Stimulated activated CD4-positive, alpha-beta T cell treated with anti-CD3 and anti-CD28 coated beads, TNF-alpha, amount 100 ng/mL, for 1 hour (primary cell): ENCODE measurements at regions not wholly inside any gene's neighbourhood (a gene's known extent, or its start where the extent isn't known, plus 50 kb on each side); places are given as distances from the start of the nearest gene placed in this dataset.
"Not testable (repeated sequence)": the region's sequence is repeated elsewhere in the genome, so short reads cannot be mapped to it uniquely, and the experiment has no call there.

Source experiments
- DNase-seq, 3 donors: peaks; one replicate each; pipeline ENCODE4 v3.0.0-alpha.2; 2020; ENCODE audit warnings: low read depth in 3 of 3, low spot score in 1 of 3

DNA sequence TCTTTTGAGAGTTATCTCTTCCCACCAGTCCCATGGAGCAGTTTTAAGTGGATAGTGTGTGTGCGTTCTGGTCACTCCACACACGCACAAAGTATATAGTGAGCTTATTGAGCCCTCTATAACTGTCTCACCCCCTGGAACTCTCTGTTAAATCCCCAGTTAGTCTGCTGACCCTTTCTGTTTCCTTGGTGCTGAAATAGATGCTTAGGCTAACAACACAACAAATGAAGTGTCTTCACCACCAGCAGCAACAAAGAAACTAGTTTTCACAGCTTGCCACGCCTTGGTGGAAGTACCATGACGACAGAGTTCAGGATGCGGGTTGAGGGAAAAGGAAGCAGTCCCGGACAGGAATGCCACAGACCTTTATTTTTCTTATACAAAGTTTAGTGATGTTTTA, 203.5 kb upstream of the TMEFF2 start:
- no peak for DNase-seq

DNA sequence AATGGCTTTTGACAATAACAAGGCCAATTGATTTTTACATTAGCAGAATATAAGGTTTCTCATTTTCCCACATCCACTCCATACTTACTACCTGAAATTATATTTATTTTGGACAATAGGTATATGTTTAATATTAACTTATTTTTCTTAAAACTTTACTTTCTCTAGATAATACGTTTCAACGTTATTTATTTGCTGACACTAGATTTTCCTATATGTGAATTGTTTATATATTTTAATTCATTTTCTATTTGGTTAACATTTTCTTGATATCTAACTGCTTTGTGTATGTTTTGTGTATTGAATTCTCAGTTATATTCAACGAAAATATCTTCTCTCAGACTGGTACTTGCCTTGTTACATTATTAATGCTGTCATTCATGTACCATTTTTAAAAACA, 199.9 kb upstream of the TMEFF2 start:
- no peak for DNase-seq

DNA sequence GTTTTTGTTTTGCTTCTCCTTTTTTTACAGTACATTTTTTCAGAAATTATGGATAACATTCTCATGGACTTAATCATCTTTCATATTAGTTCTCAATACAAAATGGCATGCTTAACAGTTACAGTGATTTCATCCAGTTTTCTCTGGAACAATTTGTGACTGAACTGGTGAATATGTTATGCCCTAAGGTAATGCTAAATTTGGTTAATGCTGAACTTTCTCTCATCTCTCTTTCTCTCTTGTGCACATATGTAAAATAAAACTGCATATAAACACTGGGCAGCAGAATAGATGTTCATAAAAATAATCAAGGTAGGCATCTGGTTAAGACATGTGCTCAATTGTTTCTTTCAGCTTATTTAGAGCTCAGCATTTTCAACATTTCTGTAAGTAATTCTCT, 196.3 kb upstream of the TMEFF2 start:
- DNase-seq: no peak

DNA sequence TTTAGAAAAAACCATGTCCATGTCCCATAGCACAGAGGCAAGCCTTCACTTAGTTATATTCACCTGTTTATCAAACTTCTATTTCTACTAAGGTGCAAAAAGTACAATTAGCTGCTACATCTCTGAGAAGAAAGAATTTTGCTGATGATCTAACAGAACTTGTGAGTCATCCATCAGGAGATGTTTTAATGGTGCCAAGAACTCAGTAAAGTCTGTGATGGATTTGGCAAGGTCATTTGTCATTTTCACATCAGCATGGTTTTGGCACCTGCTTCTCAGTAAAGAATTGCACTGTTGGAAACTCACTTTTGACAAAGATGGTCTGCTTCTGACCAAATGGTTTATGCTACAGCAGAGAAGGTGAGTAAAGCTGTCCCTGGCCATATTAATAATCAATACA, 195.7 kb upstream of the TMEFF2 start:
- no peak for DNase-seq

DNA sequence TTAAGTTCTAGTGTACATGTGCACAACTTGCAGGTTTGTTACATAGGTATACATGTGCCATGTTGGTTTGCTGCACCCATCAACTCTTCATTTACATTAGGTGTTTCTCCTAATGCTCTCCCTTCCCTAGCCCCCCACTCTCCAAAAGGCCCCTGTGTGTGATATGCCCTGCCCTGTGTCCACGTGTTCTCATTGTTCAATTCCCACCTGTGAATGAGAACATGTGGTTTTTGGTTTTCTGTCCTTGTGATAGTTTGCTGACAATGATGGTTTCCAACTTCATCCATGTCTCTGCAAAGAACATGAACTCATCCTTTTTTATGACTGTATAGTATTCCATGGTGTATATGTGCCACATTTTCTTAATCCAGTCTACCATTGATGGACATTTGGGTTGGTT, 189.5 kb upstream of the TMEFF2 start:
- not testable (repeated sequence) for DNase-seq

DNA sequence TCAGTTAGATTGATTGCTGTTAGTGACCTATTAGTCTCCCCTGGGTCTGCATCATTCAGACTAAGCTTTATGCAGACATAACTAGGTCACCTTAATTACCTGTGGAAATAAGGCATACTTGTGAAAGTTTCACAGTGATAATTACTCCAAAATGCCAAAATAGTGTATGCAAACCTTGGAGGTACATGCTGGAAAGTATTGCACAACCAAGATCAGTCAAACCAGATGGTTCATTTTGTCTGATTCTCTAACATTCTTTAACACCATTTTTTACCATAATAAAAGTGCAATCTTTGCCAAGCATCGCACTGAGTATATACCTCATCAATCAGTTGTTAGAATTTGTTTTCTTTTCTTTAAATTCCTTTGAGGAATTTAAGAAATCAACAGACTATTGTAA, 186.3 kb upstream of the TMEFF2 start:
- no peak for DNase-seq

DNA sequence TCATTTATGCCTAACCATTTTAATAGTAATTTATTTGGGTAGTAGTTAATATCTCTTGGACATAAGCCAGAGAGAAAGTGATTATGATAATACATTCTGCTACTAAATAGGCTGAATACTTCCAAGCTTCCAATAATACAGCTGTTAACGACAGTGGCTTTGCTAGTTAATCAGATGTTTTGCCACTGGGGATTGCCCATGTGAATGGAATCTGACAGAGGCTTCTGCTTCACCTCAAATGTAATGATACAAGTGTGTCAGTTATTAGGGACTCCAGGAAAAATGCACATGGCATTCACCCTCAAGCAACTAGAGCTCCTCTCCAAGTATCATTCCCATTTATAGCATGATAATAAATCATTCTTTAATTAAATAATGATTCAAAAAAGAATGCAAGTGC, 185.0 kb upstream of the TMEFF2 start:
- DNase-seq: no peak

DNA sequence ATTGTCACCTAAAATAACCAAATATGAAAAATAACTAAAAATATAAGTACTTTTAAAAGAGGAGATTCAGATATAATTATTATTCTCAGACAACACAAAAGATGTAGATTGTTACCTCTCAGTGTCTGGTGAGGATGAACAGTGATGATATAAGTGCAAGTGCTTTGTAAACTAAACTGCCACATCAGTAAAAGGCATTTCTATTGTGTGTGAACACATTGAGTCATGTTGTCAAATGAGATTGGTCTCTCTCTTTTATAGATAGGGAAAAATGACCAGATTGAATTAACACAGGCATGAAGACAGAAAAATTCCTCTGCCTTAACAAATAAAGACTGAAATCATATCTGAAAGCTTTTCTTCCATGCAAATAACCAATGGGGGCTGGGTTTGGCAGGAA, 182.4 kb upstream of the TMEFF2 start:
- DNase-seq: no peak

DNA sequence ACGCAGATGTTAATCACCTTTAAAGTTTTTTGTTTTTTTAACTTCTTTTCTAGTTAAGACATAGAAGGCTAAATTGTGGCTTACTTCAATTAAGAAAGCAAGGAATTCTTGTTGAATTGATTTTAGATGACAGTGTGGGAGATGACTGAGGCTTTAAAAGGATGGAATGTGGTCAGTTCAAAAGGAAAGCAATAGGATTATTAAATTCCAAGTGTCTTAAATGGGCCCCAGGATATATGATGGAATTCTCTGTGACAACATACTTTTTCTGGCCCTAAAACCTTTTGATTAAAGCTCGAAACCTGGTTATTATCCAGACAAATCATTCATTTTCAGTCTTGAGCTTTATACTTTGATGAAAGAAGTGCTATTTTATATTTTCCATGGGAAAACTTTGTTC, 179.0 kb upstream of the TMEFF2 start:
- no peak for DNase-seq

DNA sequence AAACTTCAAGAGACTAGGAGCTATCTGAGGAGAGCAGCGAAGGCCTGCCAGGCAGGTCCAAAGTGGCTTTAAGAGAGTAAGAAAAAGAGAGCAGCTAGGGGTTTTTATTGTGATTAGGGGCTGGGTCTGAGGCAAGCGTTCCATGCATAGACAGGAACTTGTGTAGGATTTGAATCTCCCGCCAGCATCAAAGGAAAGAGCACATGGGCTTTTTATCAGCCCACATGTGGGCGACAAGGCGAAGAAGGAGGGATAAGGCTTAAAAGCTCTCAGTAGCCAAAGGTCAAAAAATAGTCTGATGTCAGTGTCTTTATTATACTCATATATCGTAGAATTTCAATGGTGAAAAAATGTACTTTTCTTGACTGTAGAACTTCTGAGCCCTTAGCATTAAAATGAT, 178.5 kb upstream of the TMEFF2 start:
- DNase-seq: no peak

DNA sequence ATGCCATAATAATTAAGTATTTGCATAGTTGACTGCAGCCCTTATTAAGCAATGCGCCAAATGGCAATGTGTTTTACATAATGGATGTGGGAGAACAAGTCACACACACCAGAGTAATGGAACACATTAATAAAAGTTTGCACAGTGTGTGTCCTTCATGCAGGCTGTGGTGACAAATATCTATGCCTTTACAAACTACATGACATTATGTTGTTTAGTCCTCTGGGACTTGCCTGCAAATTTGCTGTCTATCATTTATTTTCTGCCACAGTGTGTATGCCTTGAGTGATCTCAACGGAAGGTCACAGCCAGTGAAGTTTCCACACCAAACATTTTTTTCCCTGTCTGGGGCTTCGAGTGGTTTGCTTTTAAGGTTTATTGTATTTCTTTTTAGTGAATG, 175.2 kb upstream of the TMEFF2 start:
- no peak for DNase-seq

DNA sequence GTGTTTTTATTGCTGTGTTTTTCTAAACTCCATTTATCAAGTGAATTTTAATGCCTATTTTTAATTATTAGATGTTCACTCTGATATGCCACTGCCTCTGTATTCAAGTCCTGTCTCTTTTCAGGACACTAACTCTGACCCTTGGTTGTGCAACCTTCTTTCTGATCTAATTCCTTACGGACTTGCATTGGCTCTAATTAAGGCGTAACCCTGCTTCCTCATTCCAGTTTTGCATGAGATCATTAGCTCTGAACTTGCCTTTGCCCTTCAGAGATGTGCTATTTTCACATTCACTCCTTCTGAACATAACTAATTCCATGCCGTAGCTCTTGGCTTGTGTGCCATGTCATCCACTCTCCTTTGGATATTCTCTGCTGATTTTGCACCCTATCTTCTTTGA, 162.5 kb upstream of the TMEFF2 start:
- no peak for DNase-seq

DNA sequence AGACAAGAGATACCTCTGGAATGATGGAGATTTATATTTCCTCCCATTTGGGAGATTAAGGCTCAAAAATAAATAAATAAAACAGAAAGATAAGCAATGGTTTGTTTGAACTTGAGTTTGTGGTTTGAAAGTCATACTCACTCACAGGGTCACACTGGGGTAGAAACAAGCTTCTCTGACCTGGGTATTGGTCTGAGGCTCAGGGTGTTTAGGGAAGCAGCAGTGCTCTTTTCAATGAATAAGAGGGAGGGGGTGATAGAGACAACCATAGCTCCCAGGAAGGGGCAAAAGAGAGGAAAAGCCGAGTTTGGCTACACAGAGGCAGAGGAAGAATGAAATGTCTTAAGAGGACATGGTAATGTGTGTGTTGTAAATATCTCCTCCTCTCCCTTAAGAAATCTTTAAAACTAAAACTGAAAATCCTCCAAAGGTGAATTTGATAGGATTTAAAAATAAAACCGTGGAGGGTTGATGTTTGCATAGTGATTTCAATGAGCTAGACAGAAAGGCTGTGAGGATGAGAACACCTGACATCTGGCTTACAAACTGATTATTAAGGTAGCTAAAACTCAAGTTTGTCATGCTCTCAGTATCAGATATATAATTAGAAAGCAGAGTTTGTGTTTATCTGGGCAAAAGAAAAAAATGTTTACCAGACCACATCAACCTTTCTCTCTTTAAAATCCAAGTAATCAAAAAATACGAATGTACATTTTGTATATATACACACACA, 159.9 kb upstream of the TMEFF2 start:
- no peak for DNase-seq

DNA sequence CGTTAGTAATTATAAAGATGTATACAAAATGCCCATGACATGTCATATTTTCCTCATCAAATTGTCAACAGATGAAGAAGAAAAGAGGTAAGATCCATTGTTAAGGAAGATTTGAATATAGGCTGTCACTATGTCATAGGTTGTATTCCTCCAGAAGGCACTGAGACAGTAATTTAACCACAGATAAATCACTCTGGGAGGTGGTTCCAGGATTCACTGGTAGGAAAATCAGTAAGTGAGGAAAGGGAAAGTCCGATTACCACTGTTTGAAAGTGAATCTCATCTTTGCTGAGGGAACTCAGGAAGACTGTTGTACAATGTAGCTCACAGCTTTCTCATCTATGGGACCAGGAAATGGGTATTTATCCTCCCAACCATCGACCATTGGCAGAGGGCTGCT, 152.8 kb upstream of the TMEFF2 start:
- DNase-seq: no peak

DNA sequence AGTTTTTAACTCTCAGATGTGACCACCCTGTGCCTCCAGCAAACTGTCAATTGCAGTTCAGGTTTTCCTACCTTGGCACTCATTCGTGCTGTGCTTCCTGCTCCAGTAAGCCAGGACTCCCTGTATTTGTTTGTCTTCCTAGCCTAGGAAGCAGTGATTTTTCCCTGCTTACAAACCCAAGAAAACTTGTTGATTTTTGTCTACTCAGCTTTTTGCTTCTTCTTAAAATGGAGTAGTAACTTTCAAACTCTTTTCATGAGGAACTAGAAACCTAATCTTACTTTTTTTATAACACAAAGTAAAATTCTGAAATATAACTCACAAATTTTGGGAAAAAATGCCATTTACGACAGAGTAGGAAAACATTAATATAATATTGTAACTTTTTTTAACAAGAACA, 150.6 kb upstream of the TMEFF2 start:
- DNase-seq: no peak

DNA sequence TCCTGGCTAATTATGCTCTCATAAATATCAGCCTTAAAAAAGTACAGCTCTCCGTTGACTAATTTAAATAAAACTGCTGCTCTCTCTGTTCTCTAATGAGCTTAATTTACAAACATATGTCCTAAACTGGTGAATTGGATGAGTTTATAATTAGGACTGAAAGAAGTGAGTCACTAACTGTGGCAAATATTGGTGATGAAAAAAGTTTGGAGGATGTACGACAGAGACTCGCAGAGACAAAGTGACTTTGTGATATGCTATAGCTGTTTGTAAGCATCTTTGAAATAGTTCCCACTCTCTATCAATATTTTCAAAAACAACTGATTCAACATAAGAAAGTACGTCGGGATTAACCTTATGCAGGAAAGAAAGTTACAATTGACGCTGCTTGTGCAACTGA, 138.9 kb upstream of the TMEFF2 start:
- no peak for DNase-seq

DNA sequence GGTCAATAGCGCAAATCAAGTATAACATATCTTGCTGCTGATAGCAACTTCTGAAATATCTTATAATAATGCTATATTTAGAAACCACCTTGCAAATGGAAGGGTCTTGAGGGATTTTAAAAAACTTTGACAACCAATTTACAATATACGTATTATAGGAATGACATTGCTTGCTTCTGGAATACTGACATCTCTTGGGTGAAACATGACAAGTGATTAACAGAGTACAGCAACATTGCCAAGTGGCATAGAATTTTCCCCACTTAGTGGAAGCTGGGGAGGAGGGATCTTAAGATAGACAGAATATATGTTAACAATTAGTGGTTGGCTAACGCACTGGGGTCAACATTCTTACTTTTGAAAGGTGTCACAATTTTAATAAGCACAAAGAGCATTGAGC, 133.6 kb upstream of the TMEFF2 start:
- no peak for DNase-seq

DNA sequence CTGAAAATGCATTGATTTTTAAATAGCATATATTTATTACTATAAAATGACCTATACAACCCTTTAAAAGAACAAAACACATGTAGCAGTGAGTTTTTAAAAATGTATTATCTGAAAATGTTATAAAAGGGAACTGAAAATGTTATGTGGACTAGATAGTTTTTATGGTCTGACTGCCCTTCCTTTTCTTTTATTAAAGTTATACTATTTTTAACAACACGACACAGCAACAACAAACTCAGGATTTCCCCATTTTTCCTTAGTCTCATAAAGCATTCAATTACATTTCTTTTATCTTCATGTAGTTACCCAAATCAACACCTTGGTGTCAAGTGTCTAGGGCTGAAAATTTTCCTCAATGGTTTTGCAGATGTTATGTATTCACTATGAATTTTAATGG, 132.8 kb upstream of the TMEFF2 start:
- no peak for DNase-seq

DNA sequence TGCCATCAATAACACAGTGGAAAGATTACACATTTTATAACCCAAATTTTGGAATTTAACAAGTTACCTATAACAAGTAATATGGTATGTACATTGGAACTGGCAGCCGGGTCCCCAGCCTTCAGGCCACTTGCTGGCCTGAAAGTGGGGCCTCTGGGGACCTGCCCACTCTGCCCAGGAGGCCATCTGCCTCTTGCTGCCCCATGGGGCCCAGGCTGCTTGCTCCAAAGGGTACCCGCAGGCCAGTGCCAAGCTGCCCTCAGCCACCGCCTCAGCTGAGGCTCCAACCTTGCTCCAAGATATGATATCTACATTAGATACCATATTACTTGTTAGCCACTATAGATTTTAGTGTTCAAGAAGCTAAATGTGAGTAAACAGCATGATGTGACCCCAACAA, 120.8 kb upstream of the TMEFF2 start:
- no peak for DNase-seq

DNA sequence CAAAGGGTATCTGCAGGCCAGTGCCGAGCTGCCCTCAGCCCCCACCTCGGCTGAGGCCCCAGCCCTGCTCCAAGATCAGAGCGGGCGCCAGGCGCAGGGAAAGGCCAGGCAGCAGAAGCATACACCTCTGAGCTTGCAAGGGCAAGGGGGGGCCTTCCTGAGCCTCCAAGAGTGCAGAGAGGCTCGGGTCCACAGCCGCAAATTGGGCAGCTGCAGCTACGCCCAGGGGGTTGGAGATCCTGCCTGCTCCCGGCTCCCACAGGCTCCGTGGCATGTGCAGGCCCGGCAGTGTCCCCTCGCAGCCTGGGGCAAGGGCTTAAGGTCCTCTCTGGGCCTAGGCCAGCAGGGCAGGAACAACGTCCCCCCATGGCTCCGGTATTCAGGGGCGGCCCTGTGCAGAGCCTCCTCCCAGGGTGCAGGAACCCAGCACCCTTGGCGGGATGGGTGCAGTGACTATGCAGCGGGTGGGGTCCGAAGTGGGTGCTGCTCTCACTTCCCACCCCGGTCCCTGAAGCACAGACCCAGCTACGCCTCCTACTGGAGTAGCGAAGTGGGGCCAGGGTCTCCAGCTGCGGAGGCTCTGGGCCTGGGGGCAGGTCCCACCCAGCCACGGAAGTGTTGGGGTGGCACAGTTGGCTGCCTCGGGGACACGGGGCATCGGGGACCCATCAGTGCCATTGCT, 120.2 kb upstream of the TMEFF2 start:
- no peak for DNase-seq

DNA sequence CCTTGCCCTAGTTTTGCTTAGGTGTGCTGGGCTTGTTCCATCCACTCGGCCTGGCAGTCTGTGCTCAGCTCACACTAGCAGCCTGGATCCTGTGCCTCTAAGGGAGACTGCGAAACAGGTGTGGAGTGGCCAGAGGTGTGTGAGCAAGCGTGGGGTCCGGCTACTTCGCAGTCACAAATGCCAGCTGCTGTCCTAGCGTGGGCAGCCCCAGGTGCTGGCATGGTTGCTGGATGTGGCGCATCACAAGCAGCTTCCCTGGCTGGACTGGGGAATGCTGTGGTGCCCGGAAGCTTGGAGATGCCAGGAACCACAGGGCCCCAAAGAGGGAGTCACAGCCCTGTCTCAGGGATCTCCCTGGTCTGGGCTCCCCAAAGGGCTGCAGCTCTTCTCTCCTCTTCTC, 119.0 kb upstream of the TMEFF2 start:
- DNase-seq: no peak

DNA sequence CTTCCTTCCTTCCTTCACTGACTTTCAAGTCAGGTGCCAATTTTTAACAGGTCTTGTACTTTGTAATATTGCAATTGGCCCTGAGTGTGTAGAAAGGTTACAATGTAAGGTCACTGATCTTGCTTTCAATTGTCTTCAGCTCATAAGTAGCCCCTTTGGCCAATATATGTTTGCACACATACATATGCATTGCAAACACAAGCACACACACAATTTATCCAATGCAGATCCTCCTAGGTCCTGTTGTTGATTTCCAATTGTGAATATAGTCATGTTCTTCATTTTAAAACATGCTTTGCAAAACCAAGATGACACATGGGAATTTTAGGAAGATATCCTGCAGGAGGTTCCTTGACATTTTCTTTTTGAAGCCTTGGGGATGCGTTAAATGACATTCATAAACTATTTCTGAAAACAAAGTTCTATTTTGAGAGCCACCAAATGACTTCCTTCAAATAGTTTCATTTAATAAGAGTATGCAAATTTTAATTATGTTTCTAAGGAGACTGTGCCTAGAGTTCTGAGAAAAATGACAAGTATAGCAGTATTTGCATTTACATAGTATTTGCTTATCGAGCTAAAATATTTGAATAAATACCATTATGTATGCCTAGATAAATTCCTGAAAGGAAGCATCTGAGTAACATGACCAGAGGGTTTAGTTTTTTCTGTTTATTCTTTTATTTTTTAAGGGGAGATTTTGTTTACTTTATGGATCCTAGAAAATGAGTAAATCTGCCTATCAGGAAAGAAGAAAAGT, 117.1 kb upstream of the TMEFF2 start:
- DNase-seq: no peak
